ENCODE measurements at regions not wholly inside any gene's neighbourhood (a gene's known extent, or its start where the extent isn't known, plus 50 kb on each side); places are given as distances from the start of the nearest gene placed in this dataset.

DNA sequence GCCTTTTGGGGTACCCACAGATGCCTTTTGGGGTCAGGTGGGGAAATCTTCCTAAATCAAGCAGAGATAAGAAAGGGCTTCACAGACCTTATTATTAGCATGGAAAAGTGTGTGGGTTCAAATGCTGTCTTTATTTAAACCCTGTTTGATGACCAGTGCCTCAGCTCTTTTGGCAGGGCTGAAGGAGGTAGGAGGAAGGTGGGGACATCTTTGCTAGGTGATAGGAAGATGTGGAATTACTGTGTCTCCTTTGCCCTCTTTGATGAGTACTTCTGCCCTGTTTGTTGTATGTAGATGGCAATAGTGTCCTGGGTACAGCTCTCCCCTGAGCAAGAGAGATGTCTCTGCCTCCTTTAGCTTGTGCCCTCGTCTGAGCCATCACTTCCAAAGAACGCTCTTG lies 333.3 kb upstream of the ROPN1 start:
- TF ChIP-seq, protein P1, sequence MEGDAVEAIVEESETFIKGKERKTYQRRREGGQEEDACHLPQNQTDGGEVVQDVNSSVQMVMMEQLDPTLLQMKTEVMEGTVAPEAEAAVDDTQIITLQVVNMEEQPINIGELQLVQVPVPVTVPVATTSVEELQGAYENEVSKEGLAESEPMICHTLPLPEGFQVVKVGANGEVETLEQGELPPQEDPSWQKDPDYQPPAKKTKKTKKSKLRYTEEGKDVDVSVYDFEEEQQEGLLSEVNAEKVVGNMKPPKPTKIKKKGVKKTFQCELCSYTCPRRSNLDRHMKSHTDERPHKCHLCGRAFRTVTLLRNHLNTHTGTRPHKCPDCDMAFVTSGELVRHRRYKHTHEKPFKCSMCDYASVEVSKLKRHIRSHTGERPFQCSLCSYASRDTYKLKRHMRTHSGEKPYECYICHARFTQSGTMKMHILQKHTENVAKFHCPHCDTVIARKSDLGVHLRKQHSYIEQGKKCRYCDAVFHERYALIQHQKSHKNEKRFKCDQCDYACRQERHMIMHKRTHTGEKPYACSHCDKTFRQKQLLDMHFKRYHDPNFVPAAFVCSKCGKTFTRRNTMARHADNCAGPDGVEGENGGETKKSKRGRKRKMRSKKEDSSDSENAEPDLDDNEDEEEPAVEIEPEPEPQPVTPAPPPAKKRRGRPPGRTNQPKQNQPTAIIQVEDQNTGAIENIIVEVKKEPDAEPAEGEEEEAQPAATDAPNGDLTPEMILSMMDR (IDR thresholded peaks at IDR 0.05), result no peak
- TF ChIP-seq POLR2A (IDR thresholded peaks at IDR 0.05), result no peak
- TF ChIP-seq POLR2AphosphoS5 (IDR thresholded peaks at IDR 0.05), result no peak
- H3K9me3 ChIP-seq, result no peaks in the 10 kb centered on the region
- no peak overlapping the region for H3K27ac ChIP-seq
- H3K4me1 ChIP-seq, result no peaks in the 10 kb centered on the region
- DNase-seq (ENCODE audit: low spot score in 2 of 2), result no peak
- no peaks in the 10 kb centered on the region for H3K27me3 ChIP-seq
- H3K4me3 ChIP-seq, result no peak overlapping the region
- H3K36me3 ChIP-seq, result no peaks in the 10 kb centered on the region
- intact Hi-C loops (cut with DNase I; ENCODE audit: low total_unique reads), result no loop called here

DNA sequence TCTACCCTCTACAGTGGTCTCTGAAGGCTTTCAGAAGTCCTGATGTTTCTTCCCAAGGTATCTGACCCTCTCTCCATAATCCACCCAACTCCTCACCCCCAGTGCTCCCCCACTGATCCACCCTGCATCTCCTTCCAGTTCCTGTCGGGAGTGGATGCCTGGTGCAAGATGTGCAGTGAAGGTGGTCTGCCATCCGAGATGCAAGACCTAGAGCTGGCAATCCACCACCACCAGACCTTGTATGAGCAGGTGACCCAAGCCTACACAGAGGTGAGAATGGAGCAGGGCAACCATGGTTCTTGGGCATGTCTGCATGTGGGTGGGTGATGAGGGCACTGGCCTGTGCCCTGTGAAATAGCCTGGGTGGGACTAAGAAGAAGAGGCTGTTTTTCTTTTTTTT lies 337.8 kb upstream of the ROPN1 start:
- H3K36me3 ChIP-seq, result no peaks in the 10 kb centered on the region
- H3K27me3 ChIP-seq, result no peaks in the 10 kb centered on the region
- H3K4me3 ChIP-seq, result no peak overlapping the region
- TF ChIP-seq POLR2A (IDR thresholded peaks at IDR 0.05) (no peak), POLR2AphosphoS5 (IDR thresholded peaks at IDR 0.05) (no peak)
- TF ChIP-seq, protein P1 (IDR thresholded peaks at IDR 0.05), result no peak
- H3K27ac ChIP-seq, result no peak overlapping the region
- intact Hi-C loops (cut with DNase I; ENCODE audit: low total_unique reads), result no loop called here
- H3K9me3 ChIP-seq, result no peaks in the 10 kb centered on the region
- DNase-seq (ENCODE audit: low spot score in 2 of 2), result no peak
- H3K4me1 ChIP-seq, result no peaks in the 10 kb centered on the region

DNA sequence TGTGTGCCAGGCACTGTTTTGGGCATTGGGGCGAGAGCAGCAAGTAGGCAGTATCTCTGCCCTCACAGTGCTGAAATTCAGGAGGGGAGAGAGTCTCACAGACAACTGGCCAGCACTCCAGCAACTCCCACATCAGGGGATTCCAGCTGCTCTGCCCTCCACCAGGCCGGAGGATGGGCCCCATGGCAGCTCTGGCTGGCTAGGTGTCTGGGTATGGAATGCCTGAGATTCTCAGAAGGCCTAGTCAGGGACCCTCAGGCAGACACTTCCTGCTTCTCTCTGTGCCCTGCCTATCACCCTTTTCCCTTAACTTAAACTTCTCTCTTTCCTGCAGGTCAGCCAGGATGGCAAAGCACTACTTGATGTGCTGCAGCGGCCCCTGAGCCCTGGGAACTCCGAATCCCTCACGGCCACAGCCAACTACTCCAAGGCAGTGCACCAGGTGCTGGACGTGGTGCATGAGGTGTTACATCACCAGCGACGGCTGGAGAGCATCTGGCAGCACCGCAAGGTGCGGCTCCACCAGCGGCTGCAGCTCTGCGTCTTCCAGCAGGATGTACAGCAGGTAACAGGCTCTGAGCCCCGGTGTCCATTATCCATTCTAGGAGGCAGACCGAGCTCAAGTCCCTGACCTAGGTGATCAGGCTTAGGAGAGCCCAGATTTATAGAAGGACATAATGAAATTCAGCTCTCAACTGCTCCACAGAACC lies 342.2 kb upstream of the ROPN1 start:
- no peaks in the 10 kb centered on the region for H3K36me3 ChIP-seq
- intact Hi-C loops (cut with DNase I; ENCODE audit: low total_unique reads), result no loop called here
- TF ChIP-seq, protein P1 (IDR thresholded peaks at IDR 0.05), result no peak
- TF ChIP-seq POLR2AphosphoS5 (IDR thresholded peaks at IDR 0.05) (no peak), POLR2A (IDR thresholded peaks at IDR 0.05) (no peak)
- no peaks in the 10 kb centered on the region for H3K4me1 ChIP-seq
- no peak overlapping the region for H3K27ac ChIP-seq
- H3K9me3 ChIP-seq, result no peaks in the 10 kb centered on the region
- no peak overlapping the region for H3K4me3 ChIP-seq
- DNase-seq (ENCODE audit: low spot score in 2 of 2), result no peak
- H3K27me3 ChIP-seq, result no peaks in the 10 kb centered on the region

DNA sequence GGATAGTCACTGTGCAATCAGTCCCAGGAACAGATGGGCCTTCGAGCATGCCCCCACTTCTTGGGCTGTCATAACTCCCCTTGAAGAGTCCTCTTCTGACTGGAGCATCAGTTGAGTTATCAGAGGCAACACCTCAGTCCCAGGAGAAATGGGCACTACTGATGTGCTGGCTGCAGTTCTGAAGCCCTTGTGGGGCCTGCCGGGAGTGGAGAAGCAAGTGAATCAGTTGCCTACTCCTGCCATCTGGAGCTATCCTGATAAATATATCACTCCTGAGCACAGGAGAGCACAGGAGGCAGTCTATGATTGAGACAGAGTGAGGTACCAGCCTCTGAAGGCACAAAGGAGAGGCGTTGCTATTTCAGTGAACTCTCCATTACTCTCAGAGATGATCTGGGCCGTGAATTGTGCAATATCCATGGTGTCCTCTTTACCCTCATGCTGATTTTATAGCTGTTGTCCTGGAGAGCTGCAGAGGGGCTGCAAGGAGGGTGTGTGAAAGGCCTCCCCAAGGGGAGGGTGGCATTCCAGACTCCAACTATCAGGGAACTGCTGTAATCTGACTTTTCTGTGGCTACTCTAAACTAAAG lies 344.2 kb upstream of the ROPN1 start:
- intact Hi-C loops (cut with DNase I; ENCODE audit: low total_unique reads), result no loop called here
- Histone ChIP-seq H3K27ac (no peak overlapping the region), H3K4me3 (no peak overlapping the region), H3K4me1 (no peaks in the 10 kb centered on the region), H3K9me3 (no peaks in the 10 kb centered on the region), H3K36me3 (no peaks in the 10 kb centered on the region), H3K27me3 (no peaks in the 10 kb centered on the region)
- no peak for DNase-seq (ENCODE audit: low spot score in 2 of 2)
- TF ChIP-seq, protein P1 (IDR thresholded peaks at IDR 0.05), result no peak
- TF ChIP-seq POLR2AphosphoS5 (IDR thresholded peaks at IDR 0.05), result no peak
- no peak for TF ChIP-seq POLR2A (IDR thresholded peaks at IDR 0.05)

DNA sequence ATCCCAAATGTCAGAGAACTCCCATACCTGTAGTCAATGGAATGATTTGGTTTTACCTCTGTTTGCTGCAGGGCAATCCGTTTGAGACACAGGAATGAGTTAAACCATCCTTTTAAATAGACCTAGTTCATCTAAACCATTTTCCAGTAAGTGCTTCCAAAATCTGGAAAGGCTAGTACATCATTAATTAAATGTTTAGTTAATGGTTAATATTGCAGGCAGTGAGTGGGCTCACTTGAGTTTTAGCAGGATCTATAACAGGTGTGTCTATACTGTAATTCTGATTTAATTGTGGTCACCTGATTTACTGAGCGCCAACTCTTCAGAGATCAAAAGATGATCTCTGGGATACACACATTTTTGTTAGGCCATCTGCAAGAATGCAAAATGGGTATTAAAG lies 353.9 kb upstream of the ROPN1 start:
- Histone ChIP-seq H3K4me3 (no peak overlapping the region), H3K9me3 (no peaks in the 10 kb centered on the region), H3K4me1 (no peaks in the 10 kb centered on the region), H3K36me3 (no peaks in the 10 kb centered on the region), H3K27me3 (no peaks in the 10 kb centered on the region), H3K27ac (no peak overlapping the region)
- no peak for TF ChIP-seq POLR2AphosphoS5 (IDR thresholded peaks at IDR 0.05)
- TF ChIP-seq POLR2A (IDR thresholded peaks at IDR 0.05), result no peak
- TF ChIP-seq, protein P1 (IDR thresholded peaks at IDR 0.05), result no peak
- intact Hi-C loops (cut with DNase I; ENCODE audit: low total_unique reads), result no loop called here
- no peak for DNase-seq (ENCODE audit: low spot score in 2 of 2)
